ENCODE measurements at regions not wholly inside any gene's neighbourhood (a gene's known extent, or its start where the extent isn't known, plus 50 kb on each side); places are given as distances from the start of the nearest gene placed in this dataset.
"Not testable (repeated sequence)": the region's sequence is repeated elsewhere in the genome, so short reads cannot be mapped to it uniquely, and the experiment has no call there.

GRCh38 chr7:82624965-82625364 lies 181.4 kb upstream of the CACNA2D1 start:
- DNase-seq: no peak

- no peak for DNase-seq
Measured at GRCh38 chr7:82624337-82624736, 180.8 kb upstream of the CACNA2D1 start.

GRCh38 chr7:82623812-82624211 lies 180.2 kb upstream of the CACNA2D1 start:
- no peak for DNase-seq

GRCh38 chr7:82617156-82617555 lies 173.6 kb upstream of the CACNA2D1 start:
- no peak for DNase-seq

GRCh38 chr7:82616059-82616728 lies 172.6 kb upstream of the CACNA2D1 start:
- DNase-seq: no peak

- no peak for DNase-seq
Measured at GRCh38 chr7:82615527-82615926, 171.9 kb upstream of the CACNA2D1 start.

GRCh38 chr7:82609746-82610145 lies 166.2 kb upstream of the CACNA2D1 start:
- peak; percentile 24 for DNase-seq

- peak; percentile 0 for DNase-seq
Measured at GRCh38 chr7:82605247-82605864, 161.8 kb upstream of the CACNA2D1 start.

- no peak for DNase-seq
Measured at GRCh38 chr7:82602066-82602465, 158.5 kb upstream of the CACNA2D1 start.

GRCh38 chr7:82600531-82600930 lies 157.0 kb upstream of the CACNA2D1 start:
- no peak for DNase-seq

GRCh38 chr7:82599895-82600294 lies 156.3 kb upstream of the CACNA2D1 start:
- DNase-seq: no peak

GRCh38 chr7:82598958-82599357 lies 155.4 kb upstream of the CACNA2D1 start:
- DNase-seq: no peak

GRCh38 chr7:82595795-82596194 lies 152.2 kb upstream of the CACNA2D1 start:
- DNase-seq: not testable (repeated sequence)

GRCh38 chr7:82595176-82595575 lies 151.6 kb upstream of the CACNA2D1 start:
- no peak for DNase-seq

GRCh38 chr7:82594665-82595064 lies 151.1 kb upstream of the CACNA2D1 start:
- DNase-seq: no peak

- no peak for DNase-seq
Measured at GRCh38 chr7:82593780-82594179, 150.2 kb upstream of the CACNA2D1 start.

- DNase-seq: no peak
Measured at GRCh38 chr7:82592416-82592815, 148.8 kb upstream of the CACNA2D1 start.

- DNase-seq: no peak
Measured at GRCh38 chr7:82579047-82579446, 135.5 kb upstream of the CACNA2D1 start.

GRCh38 chr7:82578430-82578829 lies 134.9 kb upstream of the CACNA2D1 start:
- no peak for DNase-seq

GRCh38 chr7:82572195-82572880 lies 128.8 kb upstream of the CACNA2D1 start:
- DNase-seq: peak; percentile 60

GRCh38 chr7:82571047-82571446 lies 127.5 kb upstream of the CACNA2D1 start:
- DNase-seq: not testable (repeated sequence)

- no peak for DNase-seq
Measured at GRCh38 chr7:82567841-82568240, 124.3 kb upstream of the CACNA2D1 start.

GRCh38 chr7:82567356-82567755 lies 123.8 kb upstream of the CACNA2D1 start:
- DNase-seq: no peak

- DNase-seq: no peak
Measured at GRCh38 chr7:82566752-82567151, 123.2 kb upstream of the CACNA2D1 start.

All from skin of body (tissue), 1 donor.